Stimulated activated memory B cell treated with anti-CD40 and anti-IgM and Interleukin-4, amounts not matched to agents 10 μg/mL and 1 μg/mL and 100 μg/mL, for 72 hours (primary cell): ENCODE measurements at regions not wholly inside any gene's neighbourhood (a gene's known extent, or its start where the extent isn't known, plus 50 kb on each side); places are given as distances from the start of the nearest gene placed in this dataset.
"Not testable (repeated sequence)": the region's sequence is repeated elsewhere in the genome, so short reads cannot be mapped to it uniquely, and the experiment has no call there.

Experiments
- ATAC-seq: fragments of 150-1000 bp; cut with Tn5 transposase; 2 replicates; pipeline ENCODE4 v1.10.0; 2021
- H3K27ac Mint-ChIP-seq: one replicate; pipeline ENCODE4 v1.8.0; 2022; ENCODE audit warnings: mild to moderate bottlenecking, mixed read lengths
- H3K27me3 Mint-ChIP-seq: one replicate; pipeline ENCODE4 v1.8.0; 2022; ENCODE audit warnings: mixed read lengths
- H3K36me3 Mint-ChIP-seq: one replicate; pipeline ENCODE4 v1.8.0; 2022; ENCODE audit warnings: mixed read lengths
- H3K4me1 Mint-ChIP-seq: one replicate; pipeline ENCODE4 v1.8.0; 2022; ENCODE audit warnings: mixed read lengths
- H3K4me3 Mint-ChIP-seq: one replicate; pipeline ENCODE4 v1.8.0; 2022; ENCODE audit warnings: mild to moderate bottlenecking, moderate library complexity, mixed read lengths
- H3K9me3 Mint-ChIP-seq: one replicate; pipeline ENCODE4 v1.8.0; 2022; ENCODE audit warnings: mixed read lengths

DNA sequence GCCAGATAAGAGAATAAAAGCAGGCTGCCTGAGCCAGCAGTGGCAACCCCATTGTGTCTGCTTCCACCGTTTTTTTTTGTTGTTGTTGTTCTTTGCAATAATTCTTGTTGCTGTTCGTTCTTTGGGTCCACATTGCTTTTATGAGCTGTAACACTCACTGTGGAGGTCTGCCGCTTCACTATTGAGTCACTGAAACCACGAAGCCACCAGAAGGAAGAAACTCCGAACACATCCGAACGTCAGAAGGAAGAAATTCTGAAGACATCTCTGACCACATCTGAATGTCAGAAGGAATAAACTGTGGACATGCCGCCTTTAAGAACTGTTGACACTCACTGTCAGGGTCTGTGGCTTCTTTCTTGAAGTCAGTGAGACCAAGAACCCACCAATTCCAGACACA is 110.5 kb downstream of the PCDH18 start:
- Mint-ChIP-seq H3K4me1 (no peaks in the 10 kb centered on the region), H3K4me3 (no peak overlapping the region), H3K9me3 (peaks cover 3% of the 10 kb centered on the region), H3K27ac (no peak overlapping the region), H3K36me3 (no peaks in the 10 kb centered on the region), H3K27me3 (no peaks in the 10 kb centered on the region)
- no peak for ATAC-seq

DNA sequence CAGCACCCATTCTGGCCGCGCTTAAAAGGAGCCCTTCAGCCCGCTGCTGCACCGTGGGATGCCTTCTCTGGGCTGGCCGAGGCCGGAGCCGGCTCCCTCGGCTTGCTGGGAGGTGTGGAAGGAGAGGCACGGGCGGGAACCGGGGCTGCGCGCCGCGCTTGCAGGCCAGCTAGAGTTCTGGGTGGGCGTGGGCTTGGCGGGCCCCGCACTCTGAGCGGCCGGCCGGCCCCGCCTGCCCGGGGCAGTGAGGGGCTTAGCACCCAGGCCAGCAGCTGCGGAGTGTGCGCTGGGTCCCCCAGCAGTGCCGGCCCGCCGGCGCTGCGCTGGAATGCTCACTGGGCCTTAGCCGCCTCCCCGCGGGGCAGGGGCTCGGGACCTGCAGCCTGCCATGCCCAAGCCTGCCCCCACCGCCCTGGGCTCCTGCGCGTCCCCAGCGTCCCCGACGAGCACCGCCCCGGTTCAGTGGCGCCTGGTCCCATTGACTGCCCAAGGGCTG is 111.3 kb downstream of the PCDH18 start:
- Mint-ChIP-seq H3K36me3 (no peaks in the 10 kb centered on the region), H3K27ac (no peak overlapping the region), H3K4me3 (no peak overlapping the region), H3K27me3 (no peaks in the 10 kb centered on the region), H3K4me1 (no peaks in the 10 kb centered on the region), H3K9me3 (peaks cover 3% of the 10 kb centered on the region)
- ATAC-seq, result peak; percentile 39

DNA sequence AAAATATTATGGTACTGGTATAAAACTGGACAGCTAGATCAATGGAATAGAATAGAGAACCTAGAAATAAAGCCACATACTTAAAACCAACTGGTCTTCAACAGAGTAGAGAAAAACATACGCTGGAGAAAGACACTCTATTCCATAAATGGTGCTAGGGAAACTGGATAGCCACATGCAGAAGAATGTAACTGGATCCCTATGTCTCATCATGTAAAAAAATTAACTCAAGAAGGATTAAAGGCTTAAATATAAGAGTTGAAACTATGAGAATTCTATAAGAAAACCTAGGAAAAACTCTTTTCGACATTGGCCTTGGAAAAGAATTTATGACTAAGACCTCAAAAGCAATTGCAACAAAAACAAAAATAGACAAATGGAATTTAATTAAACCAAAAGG is 114.6 kb downstream of the PCDH18 start:
- H3K9me3 Mint-ChIP-seq, result peaks cover 3% of the 10 kb centered on the region

DNA sequence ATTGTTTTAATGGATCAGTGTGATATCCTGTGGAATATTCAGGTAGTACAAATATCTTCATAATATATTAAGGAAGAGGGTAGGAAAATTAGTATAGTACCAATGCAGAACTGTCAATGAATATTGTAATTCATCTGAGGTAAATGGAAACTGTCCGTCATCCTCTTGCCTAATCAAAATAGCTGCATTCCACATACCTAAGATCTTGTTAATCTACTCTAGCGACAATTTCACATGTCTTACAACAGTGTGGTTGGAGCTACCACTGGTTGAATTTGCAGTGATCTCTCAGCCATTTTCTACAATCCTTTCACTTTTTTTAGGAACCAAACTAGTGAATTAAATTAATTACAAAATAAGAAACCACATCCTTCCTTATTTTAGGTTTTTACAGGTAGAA is 117.5 kb downstream of the PCDH18 start:
- Mint-ChIP-seq H3K4me1 (no peaks in the 10 kb centered on the region), H3K4me3 (no peak overlapping the region), H3K27me3 (no peaks in the 10 kb centered on the region), H3K9me3 (no peaks in the 10 kb centered on the region), H3K27ac (no peak overlapping the region), H3K36me3 (no peaks in the 10 kb centered on the region)
- ATAC-seq, result no peak

More for the DNA sequence above, 114.6 kb downstream of the PCDH18 start:
- no peaks in the 10 kb centered on the region for H3K36me3 Mint-ChIP-seq
- H3K27me3 Mint-ChIP-seq, result no peaks in the 10 kb centered on the region
- ATAC-seq, result no peak
- no peaks in the 10 kb centered on the region for H3K4me1 Mint-ChIP-seq
- H3K4me3 Mint-ChIP-seq, result no peak overlapping the region
- no peak overlapping the region for H3K27ac Mint-ChIP-seq

DNA sequence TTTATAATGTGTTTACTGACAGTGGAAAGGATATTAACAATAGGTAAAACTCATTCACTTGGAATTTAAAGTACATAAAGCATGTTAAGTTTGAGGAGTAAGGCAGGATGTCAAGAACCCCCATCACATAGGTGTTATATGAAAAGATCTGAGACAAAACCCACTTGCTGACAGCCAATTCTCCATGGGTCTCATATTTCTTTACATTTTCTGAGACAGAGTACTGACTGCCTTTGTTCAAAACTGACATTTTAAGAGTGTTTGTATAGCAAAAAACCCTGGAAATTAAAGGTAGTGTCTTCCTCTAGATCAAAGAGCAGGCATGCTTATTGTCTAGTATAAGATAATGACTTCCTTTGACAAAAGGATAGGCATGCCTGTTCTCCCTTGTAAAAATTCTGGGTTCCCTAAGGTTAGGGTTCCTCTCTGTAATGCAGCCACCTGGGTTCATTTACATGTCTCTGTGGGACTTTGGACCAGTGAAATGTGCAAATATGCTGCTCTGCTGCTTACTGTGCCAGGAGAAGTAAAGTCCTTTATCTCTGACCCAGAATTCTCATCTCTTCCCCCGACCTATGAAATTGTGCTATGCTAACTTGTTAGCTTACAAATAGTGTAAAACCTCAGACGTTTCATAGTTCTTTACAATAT is 123.6 kb downstream of the PCDH18 start:
- Mint-ChIP-seq H3K36me3 (no peaks in the 10 kb centered on the region), H3K4me1 (no peaks in the 10 kb centered on the region), H3K27me3 (no peaks in the 10 kb centered on the region), H3K27ac (no peak overlapping the region), H3K9me3 (no peaks in the 10 kb centered on the region), H3K4me3 (no peak overlapping the region)
- ATAC-seq, result peak; percentile 36

DNA sequence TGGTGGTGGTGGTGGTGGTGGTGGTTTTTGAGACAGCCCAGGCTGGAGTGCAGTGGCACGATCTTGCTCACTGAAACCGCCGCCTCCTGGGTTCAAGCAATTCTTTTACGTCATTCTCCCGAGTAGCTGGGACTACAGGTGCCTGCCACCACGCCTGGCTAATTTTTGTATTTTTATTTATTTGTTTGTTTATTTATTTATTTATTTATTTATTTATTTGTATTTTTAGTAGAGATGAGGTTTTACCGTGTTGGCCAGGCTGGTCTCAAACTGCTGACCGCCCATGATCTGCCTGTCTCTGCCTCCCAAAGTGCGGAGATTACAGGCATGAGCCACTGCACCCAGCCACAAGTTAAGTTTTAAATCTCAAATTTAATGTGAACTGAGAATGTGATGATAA is 126.5 kb downstream of the PCDH18 start:
- H3K27me3 Mint-ChIP-seq, ATAC-seq, H3K4me3 Mint-ChIP-seq, H3K9me3 Mint-ChIP-seq, H3K27ac Mint-ChIP-seq, H3K36me3 Mint-ChIP-seq, H3K4me1 Mint-ChIP-seq: not testable (repeated sequence)

DNA sequence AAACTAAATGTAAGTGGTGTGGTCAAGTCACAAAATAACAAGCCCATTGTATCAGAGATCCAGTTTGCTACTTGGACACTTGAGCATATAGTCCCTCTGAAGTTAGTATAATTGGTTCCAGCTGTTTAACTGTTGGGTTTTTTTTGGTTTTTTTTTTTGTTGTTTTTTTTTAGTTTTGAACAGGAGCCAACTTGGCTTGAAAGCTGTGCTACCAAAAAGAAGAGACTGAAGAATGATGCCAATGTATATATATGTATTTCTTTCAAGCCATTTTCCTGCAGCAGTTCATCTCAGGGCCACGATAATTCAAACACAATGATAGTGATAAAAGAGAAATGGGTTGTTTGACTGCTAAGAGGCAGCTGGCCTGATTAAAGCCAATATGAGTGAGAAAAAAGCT is 138.3 kb downstream of the PCDH18 start:
- no peaks in the 10 kb centered on the region for H3K4me1 Mint-ChIP-seq
- no peaks in the 10 kb centered on the region for H3K9me3 Mint-ChIP-seq
- H3K27me3 Mint-ChIP-seq, result no peaks in the 10 kb centered on the region
- no peak for ATAC-seq
- H3K4me3 Mint-ChIP-seq, result no peak overlapping the region
- H3K36me3 Mint-ChIP-seq, result no peaks in the 10 kb centered on the region
- H3K27ac Mint-ChIP-seq, result no peak overlapping the region

DNA sequence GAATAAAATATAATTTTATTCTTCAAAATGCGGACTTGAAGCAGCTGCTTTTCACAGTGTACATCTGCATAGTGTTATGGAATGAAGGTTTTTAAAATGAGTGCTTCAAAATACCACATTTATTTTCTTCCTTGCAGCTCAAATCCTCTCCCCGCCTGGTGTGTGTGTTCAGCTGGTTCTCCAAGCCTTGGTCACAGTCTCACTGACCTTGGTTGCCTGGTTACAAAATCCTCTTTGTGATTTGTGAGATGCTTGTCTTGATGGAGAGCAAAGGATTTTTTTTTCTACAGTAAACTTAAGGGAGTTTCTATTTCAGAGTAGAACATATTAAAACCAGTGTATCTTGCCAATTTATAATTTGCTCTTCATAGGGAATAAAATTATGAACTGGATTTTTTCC is 139.2 kb downstream of the PCDH18 start:
- Mint-ChIP-seq H3K27me3 (no peaks in the 10 kb centered on the region), H3K36me3 (no peaks in the 10 kb centered on the region)
- ATAC-seq, result no peak

DNA sequence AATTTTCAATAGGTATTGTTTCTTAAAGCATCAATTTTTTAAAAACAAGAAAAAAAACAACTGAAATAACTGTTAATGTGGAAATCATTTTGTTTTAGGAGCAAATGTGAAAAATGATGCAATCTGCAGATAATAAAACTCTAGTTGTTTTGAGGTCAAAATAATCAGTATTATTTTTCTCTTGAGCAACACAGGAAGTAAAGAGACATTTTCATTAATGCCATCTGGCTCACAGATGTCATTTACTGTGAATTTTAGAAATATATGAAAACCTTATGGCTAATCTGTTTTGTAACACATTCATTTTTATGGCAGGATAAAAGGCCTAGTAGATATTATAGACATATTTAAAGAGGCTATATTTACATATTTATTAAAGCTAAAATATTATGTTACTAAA is 141.6 kb downstream of the PCDH18 start:
- H3K4me1 Mint-ChIP-seq, result no peaks in the 10 kb centered on the region
- no peak overlapping the region for H3K27ac Mint-ChIP-seq
- no peaks in the 10 kb centered on the region for H3K36me3 Mint-ChIP-seq
- H3K27me3 Mint-ChIP-seq, result no peaks in the 10 kb centered on the region
- H3K9me3 Mint-ChIP-seq, result no peaks in the 10 kb centered on the region
- no peak for ATAC-seq
- no peak overlapping the region for H3K4me3 Mint-ChIP-seq

More for the DNA sequence above, 139.2 kb downstream of the PCDH18 start:
- no peaks in the 10 kb centered on the region for H3K4me1 Mint-ChIP-seq
- no peaks in the 10 kb centered on the region for H3K9me3 Mint-ChIP-seq
- no peak overlapping the region for H3K27ac Mint-ChIP-seq
- no peak overlapping the region for H3K4me3 Mint-ChIP-seq

DNA sequence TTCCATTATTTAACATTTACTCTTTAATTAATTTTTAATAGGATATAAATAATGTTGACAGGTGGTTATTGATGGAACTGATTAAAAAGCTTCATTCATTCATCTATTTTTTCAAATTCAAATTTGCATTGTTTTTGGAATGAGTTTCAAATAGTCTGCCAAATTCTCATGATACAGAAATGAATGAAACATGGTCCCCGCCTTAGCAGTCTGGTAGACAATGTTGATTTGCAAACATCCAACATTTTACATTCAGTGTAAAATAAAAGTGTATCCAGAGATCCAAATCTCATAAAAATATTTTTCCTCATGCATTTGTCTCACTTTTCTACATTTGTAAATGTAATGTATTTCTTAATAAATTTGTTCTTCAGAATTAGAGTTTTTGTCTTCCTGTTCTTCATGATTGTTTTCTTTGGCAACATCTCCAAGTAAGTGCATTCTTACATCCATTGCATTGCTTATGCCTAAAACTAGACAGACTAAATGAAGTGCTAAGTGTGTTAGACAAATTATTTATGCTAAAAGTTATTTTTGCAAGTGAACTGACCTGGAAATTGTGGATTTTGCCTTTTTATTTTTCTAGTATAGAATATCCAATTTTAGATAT is 142.3 kb downstream of the PCDH18 start:
- ATAC-seq, result no peak
- no peaks in the 10 kb centered on the region for H3K4me1 Mint-ChIP-seq
- H3K27me3 Mint-ChIP-seq, result no peaks in the 10 kb centered on the region
- H3K36me3 Mint-ChIP-seq, result no peaks in the 10 kb centered on the region
- H3K27ac Mint-ChIP-seq, result no peak overlapping the region
- no peaks in the 10 kb centered on the region for H3K9me3 Mint-ChIP-seq
- no peak overlapping the region for H3K4me3 Mint-ChIP-seq

DNA sequence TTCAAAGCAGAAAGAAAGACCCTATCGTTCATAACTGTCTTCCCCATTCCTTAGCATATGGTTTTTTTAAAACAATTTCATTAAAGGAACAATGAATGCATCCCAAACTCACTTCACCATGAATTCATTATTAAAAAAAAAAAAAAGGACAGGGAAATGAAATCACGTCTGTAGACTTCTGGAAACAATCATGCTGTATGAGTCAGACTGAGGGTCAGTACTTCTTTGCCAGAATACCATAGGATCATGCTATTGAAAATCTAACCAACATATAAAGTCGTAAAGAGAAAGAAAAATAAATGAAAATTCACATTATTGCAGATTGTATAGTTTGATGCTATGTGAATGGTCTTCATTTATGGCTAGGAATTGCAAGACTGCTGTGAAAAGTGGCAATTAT is 144.4 kb downstream of the PCDH18 start:
- Mint-ChIP-seq H3K4me1 (no peaks in the 10 kb centered on the region), H3K27ac (no peak overlapping the region), H3K4me3 (no peak overlapping the region), H3K27me3 (no peaks in the 10 kb centered on the region), H3K9me3 (no peaks in the 10 kb centered on the region), H3K36me3 (no peaks in the 10 kb centered on the region)
- no peak for ATAC-seq

DNA sequence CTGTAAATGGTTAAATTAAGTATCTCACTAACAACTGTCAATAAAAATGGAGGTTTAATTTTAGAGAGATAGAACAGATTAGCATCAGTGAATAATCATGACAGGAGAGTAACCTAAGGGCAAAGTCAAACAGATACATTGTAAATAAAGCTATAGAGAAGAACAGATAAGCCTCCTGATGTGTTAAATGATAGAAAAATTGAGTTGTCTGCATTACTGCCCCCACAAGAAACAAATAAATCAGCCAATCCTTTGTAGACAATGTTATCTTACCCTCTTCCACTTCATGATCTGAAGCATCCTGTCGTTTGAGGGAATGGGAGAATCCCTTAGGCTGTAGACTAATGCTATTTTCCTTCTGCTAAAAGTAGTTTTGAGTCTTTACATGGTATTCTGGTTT is 147.8 kb downstream of the PCDH18 start:
- Mint-ChIP-seq H3K27ac (no peak overlapping the region), H3K4me3 (no peak overlapping the region), H3K4me1 (no peaks in the 10 kb centered on the region), H3K36me3 (no peaks in the 10 kb centered on the region), H3K27me3 (no peaks in the 10 kb centered on the region), H3K9me3 (no peaks in the 10 kb centered on the region)
- ATAC-seq, result no peak

DNA sequence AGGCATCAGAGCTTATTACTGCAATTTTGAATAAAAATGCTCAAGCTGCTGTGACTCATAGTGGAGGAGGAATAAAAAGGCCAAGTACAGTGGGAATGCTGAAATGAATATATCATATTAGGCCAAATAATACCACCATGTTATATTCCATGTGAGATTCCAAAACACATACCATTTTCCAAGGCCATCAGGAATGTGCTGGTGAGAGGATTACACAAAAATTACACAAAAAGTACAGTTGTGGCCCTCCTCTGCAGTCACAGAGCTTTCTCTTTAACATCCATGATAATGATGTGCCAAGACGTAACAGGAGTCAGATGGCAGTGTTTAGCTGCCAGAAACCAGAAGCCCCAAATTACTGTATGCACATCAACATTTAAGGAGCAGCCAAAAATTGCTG is 153.5 kb downstream of the PCDH18 start:
- H3K27ac Mint-ChIP-seq, result no peak overlapping the region
- no peaks in the 10 kb centered on the region for H3K27me3 Mint-ChIP-seq
- ATAC-seq, result no peak
- H3K4me1 Mint-ChIP-seq, result no peaks in the 10 kb centered on the region
- peaks cover 3% of the 10 kb centered on the region for H3K9me3 Mint-ChIP-seq
- H3K4me3 Mint-ChIP-seq, result no peak overlapping the region
- no peaks in the 10 kb centered on the region for H3K36me3 Mint-ChIP-seq

DNA sequence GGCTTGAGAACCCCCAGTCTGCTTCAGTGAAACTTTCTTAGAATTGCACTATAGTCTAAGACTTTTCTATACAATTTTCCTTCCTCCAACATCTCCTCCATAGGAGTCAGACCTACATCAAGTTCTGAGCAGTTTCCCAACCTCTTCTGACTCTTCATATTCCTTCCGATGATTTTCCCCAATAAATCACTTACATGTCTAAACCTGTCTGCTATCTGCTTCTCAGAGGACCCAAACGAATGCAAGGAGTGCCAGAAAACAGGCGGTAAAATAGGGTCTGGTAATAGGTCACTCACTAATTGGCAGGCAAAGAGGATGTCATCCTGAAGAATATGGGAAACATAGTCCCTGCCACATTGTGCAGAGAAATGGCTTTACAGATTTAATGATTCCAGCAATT is 153.9 kb downstream of the PCDH18 start:
- Mint-ChIP-seq H3K4me1 (no peaks in the 10 kb centered on the region), H3K27me3 (no peaks in the 10 kb centered on the region), H3K9me3 (peaks cover 3% of the 10 kb centered on the region), H3K36me3 (no peaks in the 10 kb centered on the region), H3K4me3 (no peak overlapping the region), H3K27ac (no peak overlapping the region)
- no peak for ATAC-seq

DNA sequence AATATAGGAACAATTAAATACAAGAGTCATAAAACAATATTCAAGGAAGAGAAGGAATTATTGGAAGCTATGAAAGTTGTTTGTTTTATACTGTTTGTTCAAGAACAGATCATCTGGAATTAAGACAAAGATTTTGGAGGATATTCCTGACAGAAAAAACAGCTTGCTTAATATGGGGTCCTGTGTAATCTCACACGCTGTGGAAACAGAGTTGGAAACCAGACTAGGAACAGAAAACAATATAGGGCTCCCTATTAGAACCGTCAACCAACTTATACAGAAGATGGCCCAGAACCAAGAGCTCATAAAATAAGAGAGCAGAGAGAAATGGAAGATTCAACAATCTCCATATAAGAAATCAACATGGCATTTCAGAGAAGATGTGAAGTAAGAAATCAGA is 156.0 kb downstream of the PCDH18 start:
- ATAC-seq, result no peak
- Mint-ChIP-seq H3K9me3 (peaks cover 3% of the 10 kb centered on the region), H3K36me3 (no peaks in the 10 kb centered on the region), H3K4me3 (no peak overlapping the region), H3K27ac (no peak overlapping the region), H3K27me3 (no peaks in the 10 kb centered on the region), H3K4me1 (no peaks in the 10 kb centered on the region)

DNA sequence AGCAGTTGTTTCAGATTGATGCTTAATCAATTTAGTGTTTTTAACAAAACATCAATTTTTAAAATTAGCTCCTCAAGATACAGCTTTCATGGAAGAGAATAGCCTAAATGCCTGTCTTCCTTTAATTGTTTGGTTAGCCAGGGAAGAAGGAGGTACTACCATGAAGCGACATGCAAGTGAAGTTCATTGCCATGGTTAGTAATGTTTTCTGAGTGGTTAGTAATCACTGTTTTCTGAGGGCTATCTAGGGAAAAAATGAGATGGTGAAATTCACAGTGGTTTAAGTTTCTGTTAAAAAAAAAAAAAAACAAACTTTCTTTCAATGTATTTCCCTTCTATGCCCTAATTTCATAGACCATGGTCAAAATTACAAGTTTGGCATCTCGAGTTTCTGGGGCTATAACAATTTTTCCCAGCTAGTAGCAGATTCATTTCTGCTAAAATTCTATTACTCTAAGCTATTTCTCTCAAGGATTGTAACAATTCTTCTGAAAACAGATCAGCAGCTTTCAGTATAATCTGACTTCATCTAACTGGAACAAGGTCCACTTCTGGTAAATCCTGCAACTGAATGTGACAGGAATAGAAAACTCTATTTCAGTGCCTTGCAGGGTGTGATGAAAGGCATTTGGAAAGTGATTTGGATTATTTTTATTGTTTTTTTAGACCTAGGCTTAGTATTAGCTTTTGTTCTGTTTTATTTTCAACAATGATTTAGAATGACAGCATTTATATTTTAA is 157.0 kb downstream of the PCDH18 start:
- no peaks in the 10 kb centered on the region for H3K4me1 Mint-ChIP-seq
- H3K9me3 Mint-ChIP-seq, result peaks cover 3% of the 10 kb centered on the region
- H3K27ac Mint-ChIP-seq, result no peak overlapping the region
- no peak for ATAC-seq
- no peaks in the 10 kb centered on the region for H3K27me3 Mint-ChIP-seq
- H3K4me3 Mint-ChIP-seq, result no peak overlapping the region
- H3K36me3 Mint-ChIP-seq, result no peaks in the 10 kb centered on the region
